CD4-positive, alpha-beta memory T cell (primary cell): ENCODE measurements at regions not wholly inside any gene's neighbourhood (a gene's known extent, or its start where the extent isn't known, plus 50 kb on each side); places are given as distances from the start of the nearest gene placed in this dataset.

ENCODE experiments used
- CTCF ChIA-PET: fragments of 350-600 bp; sonication (Branson Sonifier 250); formaldehyde crosslinking; loops from one replicate; lab custom pipeline; 2021; ENCODE audit warnings: inconsistent platforms; ENCODE audit not compliant: partially characterized antibody; lab: Charles Lee
- POLR2A ChIA-PET: fragments of 350-600 bp; sonication (Branson Sonifier 250); formaldehyde crosslinking; loops from one replicate; lab custom pipeline; 2021; ENCODE audit not compliant: partially characterized antibody; lab: Charles Lee
- DNase-seq, 5 donors: peaks; one replicate each; pipeline versions ENCODE4 v3.0.0 to v3.0.0-alpha.2; 2020 to 2022; ENCODE audit warnings: mixed read lengths in 1 of 5
- H3K27ac ChIP-seq: one replicate; pipeline ENCODE4 v1.7.0; 2013; ENCODE audit warnings: low read depth, low read length
- H3K27me3 ChIP-seq: 2 replicates; pipeline ENCODE4 v1.7.0; 2013; ENCODE audit warnings: mild to moderate bottlenecking, low read length, moderate library complexity; ENCODE audit not compliant: insufficient read depth
- H3K36me3 ChIP-seq: 2 replicates; pipeline ENCODE4 v1.7.0; 2013; ENCODE audit warnings: mild to moderate bottlenecking, low read length, moderate library complexity; ENCODE audit not compliant: insufficient read depth
- H3K4me1 ChIP-seq: 2 replicates; pipeline ENCODE4 v1.7.0; 2013; ENCODE audit warnings: mild to moderate bottlenecking, low read length, moderate library complexity; ENCODE audit not compliant: insufficient read depth
- H3K4me3 ChIP-seq, 2 donors: one replicate each; pipeline ENCODE4 v1.7.0; 2013; ENCODE audit warnings: low read length in 2 of 2, mild to moderate bottlenecking in 1 of 2
- H3K9me3 ChIP-seq, 2 donors: one replicate each; pipeline ENCODE4 v1.7.0; 2013; ENCODE audit warnings: low read length in 2 of 2, control low read depth in 1 of 2; ENCODE audit not compliant: control insufficient read depth in 1 of 2
- H3K27ac Mint-ChIP-seq, 7 donors: one replicate each; pipeline ENCODE4 v1.8.0; 2020 to 2021; ENCODE audit warnings: mixed read lengths in 7 of 7, mild to moderate bottlenecking in 6 of 7, inconsistent platforms in 3 of 7, moderate library complexity in 3 of 7
- H3K27me3 Mint-ChIP-seq, 2 donors: one replicate each; pipeline ENCODE4 v1.8.0; 2020 to 2021; ENCODE audit warnings: mixed read lengths in 2 of 2
- H3K36me3 Mint-ChIP-seq, 2 donors: one replicate each; pipeline ENCODE4 v1.8.0; 2020 to 2021; ENCODE audit warnings: mixed read lengths in 2 of 2, inconsistent platforms in 1 of 2, mild to moderate bottlenecking in 1 of 2
- H3K4me1 Mint-ChIP-seq, 4 donors: one replicate each; pipeline ENCODE4 v1.8.0; 2020 to 2021; ENCODE audit warnings: mixed read lengths in 4 of 4, mild to moderate bottlenecking in 1 of 4
- H3K4me3 Mint-ChIP-seq, 8 donors: one replicate each; pipeline ENCODE4 v1.8.0; 2020 to 2021; ENCODE audit warnings: mixed read lengths in 8 of 8, mild to moderate bottlenecking in 7 of 8, moderate library complexity in 6 of 8, inconsistent platforms in 3 of 8
- H3K9me3 Mint-ChIP-seq, 8 donors: one replicate each; pipeline ENCODE4 v1.8.0; 2020 to 2021; ENCODE audit warnings: mixed read lengths in 8 of 8, mild to moderate bottlenecking in 5 of 8, inconsistent platforms in 3 of 8, moderate library complexity in 1 of 8
- intact Hi-C: fragments of 100-400 bp; cut with micrococcal nuclease; formaldehyde crosslinking; loops from one replicate; pipeline ENCODE4 v1.15.1; 2023

DNA sequence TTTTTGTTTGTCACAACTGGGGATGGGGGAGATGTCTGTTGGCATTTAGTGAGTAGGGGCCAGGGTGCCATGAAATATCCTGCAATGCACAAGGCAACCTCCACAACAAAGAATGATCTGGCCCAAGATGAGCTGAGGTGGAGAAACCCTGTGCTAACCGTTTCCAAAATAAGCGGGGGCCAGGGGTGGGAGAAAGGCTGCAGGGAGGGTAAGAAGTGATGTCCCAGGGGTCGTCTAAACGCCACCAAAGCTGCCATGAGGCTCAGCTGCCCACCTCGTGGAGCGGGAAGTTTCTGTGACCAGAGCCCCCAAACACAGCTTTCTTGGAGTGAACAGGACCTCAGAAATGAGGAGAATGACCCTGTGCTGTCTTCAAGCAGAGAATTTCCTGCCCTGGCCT, 76.5 kb upstream of the CDH5 start:
- no peak overlapping the region for H3K4me3 Mint-ChIP-seq
- intact Hi-C loops: no loop called here
- H3K36me3 ChIP-seq: no peaks in the 10 kb centered on the region
- no peak overlapping the region for H3K4me3 ChIP-seq
- no peaks in the 10 kb centered on the region for H3K36me3 Mint-ChIP-seq
- H3K4me1 ChIP-seq: no peaks in the 10 kb centered on the region
- H3K27me3 ChIP-seq: no peaks in the 10 kb centered on the region
- no peak for DNase-seq
- no peaks in the 10 kb centered on the region for H3K4me1 Mint-ChIP-seq
- ChIA-PET POLR2A (no interaction called here), CTCF (interaction anchor here (1.0 kb wide), 1 partner anchor 17 kb away, joined by 3 read pairs; no protein-coding TSS in a partner anchor)
- no peaks in the 10 kb centered on the region for H3K9me3 ChIP-seq
- H3K9me3 Mint-ChIP-seq: peaks cover 0 to 2% (median 0%) of the 10 kb centered on the region in 8 donors
- H3K27ac ChIP-seq: no peak overlapping the region
- peaks cover 10 to 12% of the 10 kb centered on the region in 2 donors for H3K27me3 Mint-ChIP-seq
- no peak overlapping the region for H3K27ac Mint-ChIP-seq

DNA sequence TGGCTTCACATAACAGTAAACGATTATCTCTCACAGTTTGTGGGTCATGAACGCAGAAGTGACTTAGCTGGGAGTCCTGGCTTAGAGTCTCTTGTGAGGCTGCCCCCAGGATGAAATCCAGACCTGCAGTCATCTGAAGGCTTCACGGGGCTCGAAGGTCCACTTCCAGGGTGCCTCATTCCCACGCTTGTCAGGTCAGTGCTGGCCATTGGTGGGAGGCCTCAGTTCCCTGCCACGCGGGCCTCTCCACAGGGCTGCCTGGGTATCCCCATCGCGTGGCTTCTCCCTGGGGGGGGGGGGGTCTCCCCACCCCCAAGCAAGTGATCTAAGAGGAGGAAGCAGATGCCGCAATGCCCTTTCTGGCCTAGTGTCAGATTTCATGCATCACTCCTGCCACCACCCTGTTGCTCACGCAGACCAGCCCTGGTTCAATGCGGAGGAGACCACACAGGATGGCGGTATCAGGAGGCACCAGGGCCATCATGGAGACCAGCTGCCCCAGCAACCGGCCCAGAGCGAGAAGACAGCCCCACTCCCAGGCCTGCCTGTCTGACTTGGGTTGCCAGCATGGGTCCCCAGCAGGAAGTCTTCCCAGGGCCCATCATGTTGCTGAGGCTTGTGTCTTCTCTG, 77.3 kb upstream of the CDH5 start:
- Histone ChIP-seq H3K4me3 (no peak overlapping the region), H3K4me1 (no peaks in the 10 kb centered on the region), H3K9me3 (no peaks in the 10 kb centered on the region), H3K27ac (no peak overlapping the region), H3K36me3 (no peaks in the 10 kb centered on the region), H3K27me3 (no peaks in the 10 kb centered on the region)
- no peaks in the 10 kb centered on the region for H3K4me1 Mint-ChIP-seq
- POLR2A ChIA-PET: no interaction called here
- intact Hi-C loops: no loop called here
- H3K4me3 Mint-ChIP-seq: no peak overlapping the region
- H3K36me3 Mint-ChIP-seq: no peaks in the 10 kb centered on the region
- CTCF ChIA-PET: interaction anchor here (1.0 kb wide), 1 partner anchor 16 kb away, joined by 3 read pairs; no protein-coding TSS in a partner anchor
- H3K9me3 Mint-ChIP-seq: peaks cover 0 to 5% (median 0%) of the 10 kb centered on the region in 8 donors
- H3K27ac Mint-ChIP-seq: no peak overlapping the region
- no peak for DNase-seq
- peaks cover 10 to 11% of the 10 kb centered on the region in 2 donors for H3K27me3 Mint-ChIP-seq

DNA sequence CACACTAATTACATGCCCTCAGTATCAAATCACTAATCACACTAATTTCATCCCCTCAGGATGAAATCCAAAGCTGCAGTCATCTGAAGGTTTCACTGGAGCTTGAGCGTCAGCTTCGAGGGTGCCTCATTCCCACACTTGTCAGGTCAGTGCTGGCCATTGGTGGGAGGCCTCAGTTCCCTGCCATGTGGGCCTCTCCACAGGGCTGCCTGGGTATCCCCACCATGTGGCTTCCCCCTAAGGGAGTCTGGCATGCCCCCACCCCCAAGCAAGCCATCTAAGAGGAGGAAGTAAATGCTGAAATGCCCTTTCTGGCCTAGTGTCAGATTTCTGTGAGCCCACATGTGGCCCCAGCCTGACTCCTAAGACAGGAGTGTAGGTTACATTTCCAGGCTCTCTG, 78.6 kb upstream of the CDH5 start:
- Mint-ChIP-seq H3K27ac (no peak overlapping the region), H3K4me1 (no peaks in the 10 kb centered on the region), H3K4me3 (no peak overlapping the region), H3K36me3 (no peaks in the 10 kb centered on the region), H3K27me3 (peaks cover 3 to 10% of the 10 kb centered on the region in 2 donors), H3K9me3 (peaks cover 0 to 5% (median 0%) of the 10 kb centered on the region in 8 donors)
- DNase-seq: no peak
- H3K9me3 ChIP-seq: no peaks in the 10 kb centered on the region
- intact Hi-C loops: no loop called here
- no peaks in the 10 kb centered on the region for H3K36me3 ChIP-seq
- no peak overlapping the region for H3K27ac ChIP-seq
- ChIA-PET CTCF (interaction anchor here (2.1 kb wide), 1 partner anchor 12 kb away, joined by 6 read pairs; no protein-coding TSS in a partner anchor), POLR2A (no interaction called here)
- H3K27me3 ChIP-seq: no peaks in the 10 kb centered on the region
- H3K4me1 ChIP-seq: no peaks in the 10 kb centered on the region
- no peak overlapping the region for H3K4me3 ChIP-seq

DNA sequence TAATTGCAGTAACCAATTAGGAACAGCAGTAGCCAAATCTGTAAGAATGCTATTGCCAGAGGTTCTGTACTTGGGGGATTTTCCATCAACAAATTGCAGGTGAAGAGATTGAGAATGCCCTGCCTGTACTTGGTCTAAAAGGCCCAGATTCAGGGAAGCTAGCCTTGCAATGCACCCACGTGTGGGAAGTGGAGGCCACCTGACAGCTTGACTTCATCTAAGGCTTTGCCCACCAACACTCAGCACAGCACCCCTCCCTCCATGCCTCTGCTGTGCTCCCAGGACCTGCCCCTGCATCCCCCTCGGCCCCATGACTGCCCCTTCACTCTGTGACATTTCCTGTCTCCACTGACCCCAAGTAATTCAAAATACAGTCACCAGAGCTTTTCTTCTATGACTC, 79.1 kb upstream of the CDH5 start:
- ChIA-PET POLR2A (no interaction called here), CTCF (interaction anchor here (2.1 kb wide), 1 partner anchor 12 kb away, joined by 6 read pairs; no protein-coding TSS in a partner anchor)
- Mint-ChIP-seq H3K9me3 (peaks cover 0 to 5% (median 0%) of the 10 kb centered on the region in 8 donors), H3K27ac (no peak overlapping the region), H3K4me1 (no peaks in the 10 kb centered on the region), H3K36me3 (no peaks in the 10 kb centered on the region), H3K4me3 (no peak overlapping the region), H3K27me3 (peaks cover 2 to 5% of the 10 kb centered on the region in 2 donors)
- H3K36me3 ChIP-seq: no peaks in the 10 kb centered on the region
- no peak overlapping the region for H3K27ac ChIP-seq
- H3K9me3 ChIP-seq: no peaks in the 10 kb centered on the region
- H3K4me1 ChIP-seq: no peaks in the 10 kb centered on the region
- H3K4me3 ChIP-seq: no peak overlapping the region
- intact Hi-C loops: no loop called here
- H3K27me3 ChIP-seq: no peaks in the 10 kb centered on the region
- DNase-seq: no peak

DNA sequence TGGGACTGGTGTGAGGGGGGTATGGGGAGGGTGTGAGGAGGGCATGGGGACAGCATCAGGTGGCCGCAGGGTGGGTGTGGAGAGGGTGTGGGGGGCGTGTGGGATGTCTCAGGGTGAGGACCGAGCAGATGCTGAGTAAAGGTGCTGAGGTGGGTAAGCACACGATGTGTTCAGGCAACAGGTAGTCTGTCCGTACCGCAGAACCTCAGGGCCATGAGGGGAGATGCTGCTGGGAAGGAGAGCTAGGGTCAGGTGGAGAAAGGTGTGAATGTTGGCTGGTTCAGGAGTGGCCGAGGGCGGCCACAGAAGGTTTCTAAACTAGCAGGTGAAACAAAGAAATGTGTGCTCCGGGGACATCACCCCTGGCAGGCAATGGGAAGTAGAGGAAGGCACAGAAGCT, 80.0 kb upstream of the CDH5 start:
- peaks cover 2% of the 10 kb centered on the region in 2 donors for H3K27me3 Mint-ChIP-seq
- H3K36me3 Mint-ChIP-seq: no peaks in the 10 kb centered on the region
- no peak overlapping the region for H3K27ac Mint-ChIP-seq
- H3K36me3 ChIP-seq: no peaks in the 10 kb centered on the region
- H3K4me3 Mint-ChIP-seq: no peak overlapping the region
- no peak overlapping the region for H3K4me3 ChIP-seq
- no peaks in the 10 kb centered on the region for H3K27me3 ChIP-seq
- H3K27ac ChIP-seq: no peak overlapping the region
- H3K9me3 Mint-ChIP-seq: peaks cover 0 to 5% (median 0%) of the 10 kb centered on the region in 8 donors
- CTCF ChIA-PET: interaction anchor here (2.1 kb wide), 1 partner anchor 11 kb away, joined by 6 read pairs; no protein-coding TSS in a partner anchor
- POLR2A ChIA-PET: no interaction called here
- no peak for DNase-seq
- H3K9me3 ChIP-seq: no peaks in the 10 kb centered on the region
- H3K4me1 Mint-ChIP-seq: no peaks in the 10 kb centered on the region
- H3K4me1 ChIP-seq: no peaks in the 10 kb centered on the region
- intact Hi-C loops: no loop called here

DNA sequence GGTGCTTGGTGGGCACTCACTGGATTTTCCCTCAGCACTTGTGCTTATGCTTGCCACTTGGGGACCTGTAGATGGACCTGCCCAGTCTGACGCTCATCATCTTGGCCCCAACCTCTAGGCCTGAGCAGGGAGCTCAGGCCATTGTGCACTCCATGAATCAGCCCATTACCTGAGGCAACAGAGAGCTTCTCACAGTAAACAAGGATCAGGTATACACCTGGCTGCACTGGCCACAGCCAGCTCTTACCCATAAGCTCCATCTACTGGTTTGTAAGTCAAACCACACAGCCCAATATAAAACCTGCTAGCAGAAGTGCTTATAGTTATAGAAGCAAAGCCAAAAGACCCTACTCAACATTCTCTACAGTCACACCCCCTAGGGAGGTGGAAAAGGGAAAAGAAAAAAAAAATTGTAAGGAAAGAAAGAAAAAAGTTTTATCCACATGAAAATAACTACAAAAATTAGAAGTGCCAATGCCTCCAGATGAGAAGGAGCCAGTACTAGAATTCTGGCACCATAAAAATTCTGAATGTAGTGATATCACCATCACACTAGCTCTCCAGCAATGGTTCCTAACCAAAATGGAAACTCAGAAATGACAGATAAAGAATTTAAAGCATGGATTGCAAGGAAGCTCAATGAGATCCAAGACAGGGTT, 87.8 kb upstream of the CDH5 start:
- ChIA-PET CTCF (interaction anchor here (1.0 to 1.7 kb wide), 3 partner anchors 9 to 36 kb away, joined by 3 to 4 read pairs (median 4); no protein-coding TSS in a partner anchor), POLR2A (no interaction called here)
- Mint-ChIP-seq H3K36me3 (no peaks in the 10 kb centered on the region), H3K4me3 (no peak overlapping the region), H3K27me3 (peaks cover 13 to 20% of the 10 kb centered on the region in 2 donors), H3K27ac (no peak overlapping the region), H3K4me1 (peaks cover 6 to 10% (median 7%) of the 10 kb centered on the region in 4 donors), H3K9me3 (peaks cover 0 to 36% (median 28%) of the 10 kb centered on the region in 8 donors)
- H3K4me3 ChIP-seq: no peak overlapping the region
- no peaks in the 10 kb centered on the region for H3K36me3 ChIP-seq
- peaks cover 8% of the 10 kb centered on the region for H3K4me1 ChIP-seq
- no peak overlapping the region for H3K27ac ChIP-seq
- DNase-seq: no peak
- peaks cover 4% of the 10 kb centered on the region for H3K27me3 ChIP-seq
- peaks cover 0 to 6% of the 10 kb centered on the region in 2 donors for H3K9me3 ChIP-seq
- intact Hi-C loops: no loop called here

DNA sequence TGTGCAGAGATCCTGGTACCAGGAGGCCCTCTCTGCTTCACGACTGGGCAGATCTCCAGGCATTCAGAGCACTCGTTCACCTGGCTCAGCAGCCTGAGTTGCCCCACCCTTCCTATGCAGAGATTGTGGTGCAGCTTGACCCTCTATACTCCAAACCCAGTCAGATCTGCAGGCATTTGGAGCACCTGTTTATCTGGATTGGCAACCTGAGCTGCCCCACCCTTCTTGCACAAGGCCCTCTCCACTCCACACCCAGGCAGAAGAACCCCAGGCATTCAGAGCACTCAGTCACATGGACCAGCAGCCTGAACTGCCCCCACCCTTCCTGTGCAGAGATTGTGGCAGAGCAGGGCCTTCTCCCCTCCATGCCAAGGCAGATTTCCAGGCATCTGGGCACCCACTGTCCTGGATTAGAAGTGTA, 88.4 kb upstream of the CDH5 start:
- Histone ChIP-seq H3K36me3 (no peaks in the 10 kb centered on the region), H3K27me3 (peaks cover 4% of the 10 kb centered on the region), H3K4me1 (peaks cover 8% of the 10 kb centered on the region), H3K27ac (no peak overlapping the region), H3K4me3 (no peak overlapping the region), H3K9me3 (peaks cover 0 to 6% of the 10 kb centered on the region in 2 donors)
- H3K4me3 Mint-ChIP-seq: no peak overlapping the region
- CTCF ChIA-PET: interaction anchor here (1.0 to 1.7 kb wide), 3 partner anchors 8 to 37 kb away, joined by 3 to 4 read pairs (median 4); no protein-coding TSS in a partner anchor
- H3K27ac Mint-ChIP-seq: no peak overlapping the region
- POLR2A ChIA-PET: no interaction called here
- no peak for DNase-seq
- peaks cover 0 to 36% (median 28%) of the 10 kb centered on the region in 8 donors for H3K9me3 Mint-ChIP-seq
- intact Hi-C loops: no loop called here
- H3K4me1 Mint-ChIP-seq: peaks cover 6 to 10% (median 7%) of the 10 kb centered on the region in 4 donors
- peaks cover 13 to 25% of the 10 kb centered on the region in 2 donors for H3K27me3 Mint-ChIP-seq
- H3K36me3 Mint-ChIP-seq: no peaks in the 10 kb centered on the region
